ENCODE measurements at regions not wholly inside any gene's neighbourhood (a gene's known extent, or its start where the extent isn't known, plus 50 kb on each side); places are given as distances from the start of the nearest gene placed in this dataset.
A peak's percentile ranks its signal among the peaks of the same experiment; 100 is the strongest.

DNA sequence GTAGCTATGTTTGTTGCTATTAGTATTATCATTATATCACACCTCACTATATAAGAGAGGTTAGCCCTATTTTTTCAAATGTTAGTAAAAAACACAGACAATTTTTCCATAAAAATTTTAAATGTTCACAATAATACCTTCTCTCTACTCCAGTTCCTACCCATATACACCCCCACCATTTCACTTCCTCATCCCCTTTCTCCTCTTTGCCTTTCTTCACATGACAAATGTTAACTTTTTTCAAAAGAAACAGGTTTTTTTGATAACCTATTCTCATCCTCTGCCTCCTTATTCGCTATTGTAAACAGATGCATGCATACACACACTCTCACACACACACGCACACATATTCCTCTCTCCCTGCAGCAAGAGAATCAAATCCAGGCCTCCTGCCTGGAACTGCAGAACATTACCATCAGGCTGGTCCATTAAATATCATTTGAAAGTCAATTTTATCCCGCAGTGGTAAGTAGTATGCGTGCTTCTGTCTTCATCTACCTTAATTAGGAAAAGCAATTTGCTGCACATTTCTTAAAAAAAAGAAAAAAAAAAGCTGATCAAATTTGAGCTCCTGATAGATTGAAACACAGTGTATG, 55.5 kb downstream of the MID1IP1 start:
- CTCF ChIA-PET, result no interaction called here
- no peak overlapping the region for H3K4me3 Mint-ChIP-seq
- no peak for DNase-seq
- peaks cover 3% of the 10 kb centered on the region for H3K4me1 Mint-ChIP-seq
- H3K36me3 Mint-ChIP-seq, result no peaks in the 10 kb centered on the region
- no peaks in the 10 kb centered on the region for H3K27me3 Mint-ChIP-seq
- H3K9me3 Mint-ChIP-seq, result no peaks in the 10 kb centered on the region
- H3K27ac Mint-ChIP-seq, result no peak overlapping the region

DNA sequence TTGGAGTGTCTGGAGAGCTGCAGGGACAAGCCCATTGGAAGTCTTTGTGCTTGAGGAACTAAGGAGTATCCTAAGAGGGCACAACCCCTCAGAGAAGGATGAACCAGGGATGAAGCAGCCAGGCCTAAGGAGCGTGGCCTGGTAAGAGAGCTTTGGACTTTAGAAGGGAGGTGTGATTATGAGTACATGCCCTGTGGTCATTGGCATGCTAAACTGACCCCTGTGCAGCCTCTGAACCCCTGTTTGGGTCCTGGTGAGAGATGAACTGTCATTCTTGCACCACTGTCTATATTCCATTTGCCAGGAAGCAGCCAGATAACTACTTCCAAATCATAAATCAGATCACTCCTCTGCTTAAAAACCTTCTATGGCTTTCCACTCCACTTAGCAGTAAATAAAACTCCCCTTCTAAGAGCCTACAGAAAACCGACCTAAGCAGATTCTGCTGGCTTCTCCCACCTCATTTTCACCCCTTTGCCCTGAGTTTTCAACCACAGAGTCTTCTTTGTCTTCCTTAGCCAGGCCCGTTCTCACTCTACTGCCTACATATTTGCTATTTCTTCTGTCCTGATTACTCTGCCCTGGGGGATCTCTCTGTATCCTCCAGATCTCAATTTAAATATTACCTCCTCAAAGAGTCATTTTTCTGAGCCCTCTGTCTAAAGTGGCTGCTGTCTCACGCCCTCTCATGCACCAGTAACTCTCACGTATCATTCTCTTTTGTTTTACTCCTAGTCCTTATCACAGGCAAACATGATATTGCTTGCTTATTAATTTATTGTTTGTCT, 56.7 kb downstream of the MID1IP1 start:
- H3K4me1 Mint-ChIP-seq, result peaks cover 3% of the 10 kb centered on the region
- H3K9me3 Mint-ChIP-seq, result no peaks in the 10 kb centered on the region
- DNase-seq, result no peak
- H3K4me3 Mint-ChIP-seq, result no peak overlapping the region
- H3K36me3 Mint-ChIP-seq, result no peaks in the 10 kb centered on the region
- CTCF ChIA-PET, result no interaction called here
- H3K27me3 Mint-ChIP-seq, result no peaks in the 10 kb centered on the region
- no peak overlapping the region for H3K27ac Mint-ChIP-seq

DNA sequence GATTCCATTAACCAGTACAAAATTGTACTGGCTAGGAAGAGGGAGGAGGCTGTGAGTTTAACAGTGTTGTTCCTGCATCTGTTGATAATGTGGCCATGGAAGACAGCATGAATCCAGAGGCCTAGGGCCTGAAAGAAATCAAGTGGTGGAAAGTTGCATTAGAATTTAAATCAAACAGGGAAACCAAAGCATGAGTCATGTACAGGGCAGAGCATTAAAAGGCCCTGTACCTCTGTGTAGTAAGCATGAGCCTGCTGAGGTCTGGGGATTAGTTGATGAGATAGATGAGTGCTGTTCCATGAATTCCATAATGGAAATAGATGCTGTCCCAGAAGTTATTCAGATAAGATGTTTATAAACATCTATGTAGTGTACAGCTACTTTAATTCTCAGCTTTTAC, 58.3 kb downstream of the MID1IP1 start:
- CTCF ChIA-PET, result no interaction called here
- H3K27me3 Mint-ChIP-seq, result no peaks in the 10 kb centered on the region
- H3K36me3 Mint-ChIP-seq, result no peaks in the 10 kb centered on the region
- no peak overlapping the region for H3K4me3 Mint-ChIP-seq
- DNase-seq, result no peak
- H3K9me3 Mint-ChIP-seq, result no peaks in the 10 kb centered on the region
- peaks cover 3% of the 10 kb centered on the region for H3K4me1 Mint-ChIP-seq
- no peak overlapping the region for H3K27ac Mint-ChIP-seq

DNA sequence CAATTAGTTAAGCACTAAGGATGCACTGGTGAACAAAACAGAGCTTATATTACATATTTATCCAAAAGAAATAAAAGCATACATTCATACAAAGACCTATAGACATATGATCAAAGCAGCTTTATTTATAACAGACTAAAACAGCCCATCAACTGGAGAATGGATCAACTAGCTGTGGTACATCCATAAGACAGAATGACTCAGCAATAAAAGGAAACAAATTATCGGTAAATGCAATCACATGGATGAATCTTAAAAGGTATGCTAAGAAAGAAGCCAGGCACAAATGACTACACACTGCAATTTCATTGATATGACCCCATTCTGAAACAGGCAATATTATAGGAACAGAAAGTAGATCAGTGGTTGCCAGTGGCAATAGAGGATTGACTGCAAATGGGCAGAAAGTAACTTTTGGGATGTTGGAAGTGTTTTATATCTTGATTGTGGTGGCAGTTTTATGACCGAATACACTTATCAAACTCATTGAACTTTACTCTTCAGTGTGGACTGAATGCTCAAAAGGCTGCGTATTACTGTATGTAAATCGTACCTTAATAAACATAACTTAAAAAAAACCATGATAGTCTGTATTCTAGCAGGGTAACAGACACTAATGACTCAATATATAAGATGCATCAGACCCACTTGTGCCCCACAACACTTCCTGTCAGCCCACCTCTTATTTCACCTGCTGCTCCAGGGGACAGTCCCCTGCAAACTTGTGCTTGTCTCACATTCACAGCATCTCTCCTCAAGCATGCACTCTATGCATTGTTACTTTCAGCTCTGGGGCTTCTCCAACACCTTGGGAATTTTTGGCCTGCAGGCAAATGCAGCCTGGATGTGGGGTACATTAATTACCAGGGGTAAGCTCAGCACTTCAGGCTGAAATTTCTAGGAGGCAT, 59.1 kb downstream of the MID1IP1 start:
- H3K27ac Mint-ChIP-seq, result no peak overlapping the region
- no peaks in the 10 kb centered on the region for H3K36me3 Mint-ChIP-seq
- H3K4me1 Mint-ChIP-seq, result peaks cover 3% of the 10 kb centered on the region
- CTCF ChIA-PET, result no interaction called here
- DNase-seq, result no peak
- no peaks in the 10 kb centered on the region for H3K9me3 Mint-ChIP-seq
- H3K4me3 Mint-ChIP-seq, result no peak overlapping the region
- no peaks in the 10 kb centered on the region for H3K27me3 Mint-ChIP-seq

GRCh38 chrX:38861489-38861888, 60.2 kb downstream of the MID1IP1 start:
- Mint-ChIP-seq H3K4me3 (no peak overlapping the region), H3K36me3 (no peaks in the 10 kb centered on the region), H3K9me3 (no peaks in the 10 kb centered on the region), H3K4me1 (peaks cover 3% of the 10 kb centered on the region), H3K27ac (no peak overlapping the region), H3K27me3 (no peaks in the 10 kb centered on the region)
- CTCF ChIA-PET, result no interaction called here
- no peak for DNase-seq

GRCh38 chrX:38862100-38862499, 60.8 kb downstream of the MID1IP1 start:
- Mint-ChIP-seq H3K4me1 (peaks cover 3% of the 10 kb centered on the region), H3K27me3 (no peaks in the 10 kb centered on the region), H3K36me3 (no peaks in the 10 kb centered on the region), H3K9me3 (no peaks in the 10 kb centered on the region), H3K4me3 (no peak overlapping the region), H3K27ac (no peak overlapping the region)
- CTCF ChIA-PET, result no interaction called here
- DNase-seq, result no peak

GRCh38 chrX:38864165-38864564, 62.9 kb downstream of the MID1IP1 start:
- Mint-ChIP-seq H3K9me3 (no peaks in the 10 kb centered on the region), H3K4me3 (no peak overlapping the region), H3K27me3 (no peaks in the 10 kb centered on the region), H3K36me3 (no peaks in the 10 kb centered on the region), H3K27ac (no peak overlapping the region), H3K4me1 (peaks cover 3% of the 10 kb centered on the region)
- DNase-seq, result no peak
- CTCF ChIA-PET, result no interaction called here

DNA sequence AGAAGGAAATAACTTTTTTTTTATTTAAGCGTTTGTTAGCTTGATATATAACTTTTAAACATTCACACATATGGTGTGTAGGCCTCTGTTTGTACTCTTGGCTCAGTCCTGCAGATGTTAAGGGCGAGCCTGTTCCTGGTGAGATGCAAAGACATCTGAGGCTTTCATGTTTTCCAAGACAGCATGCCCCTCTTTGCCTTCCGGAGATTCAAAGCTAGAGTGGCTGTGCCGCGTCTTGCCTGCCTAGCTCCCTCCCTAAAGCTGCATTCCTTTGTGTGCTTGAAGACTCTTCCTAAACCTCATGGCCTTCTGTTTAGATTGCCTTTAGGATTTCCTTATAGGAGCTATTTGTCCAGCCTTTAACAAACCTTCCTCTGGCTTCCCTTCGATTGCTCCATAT, 67.1 kb downstream of the MID1IP1 start:
- H3K27me3 Mint-ChIP-seq, result no peaks in the 10 kb centered on the region
- no peaks in the 10 kb centered on the region for H3K36me3 Mint-ChIP-seq
- no peak overlapping the region for H3K4me3 Mint-ChIP-seq
- DNase-seq, result no peak
- H3K4me1 Mint-ChIP-seq, result no peaks in the 10 kb centered on the region
- CTCF ChIA-PET, result no interaction called here
- no peak overlapping the region for H3K27ac Mint-ChIP-seq
- H3K9me3 Mint-ChIP-seq, result no peaks in the 10 kb centered on the region

- Mint-ChIP-seq H3K4me1 (no peaks in the 10 kb centered on the region), H3K27me3 (no peaks in the 10 kb centered on the region), H3K27ac (no peak overlapping the region), H3K9me3 (no peaks in the 10 kb centered on the region), H3K4me3 (no peak overlapping the region), H3K36me3 (no peaks in the 10 kb centered on the region)
- no peak for DNase-seq
- CTCF ChIA-PET, result no interaction called here
These were observed 67.7 kb downstream of the MID1IP1 start for GRCh38 chrX:38868941-38869401.

DNA sequence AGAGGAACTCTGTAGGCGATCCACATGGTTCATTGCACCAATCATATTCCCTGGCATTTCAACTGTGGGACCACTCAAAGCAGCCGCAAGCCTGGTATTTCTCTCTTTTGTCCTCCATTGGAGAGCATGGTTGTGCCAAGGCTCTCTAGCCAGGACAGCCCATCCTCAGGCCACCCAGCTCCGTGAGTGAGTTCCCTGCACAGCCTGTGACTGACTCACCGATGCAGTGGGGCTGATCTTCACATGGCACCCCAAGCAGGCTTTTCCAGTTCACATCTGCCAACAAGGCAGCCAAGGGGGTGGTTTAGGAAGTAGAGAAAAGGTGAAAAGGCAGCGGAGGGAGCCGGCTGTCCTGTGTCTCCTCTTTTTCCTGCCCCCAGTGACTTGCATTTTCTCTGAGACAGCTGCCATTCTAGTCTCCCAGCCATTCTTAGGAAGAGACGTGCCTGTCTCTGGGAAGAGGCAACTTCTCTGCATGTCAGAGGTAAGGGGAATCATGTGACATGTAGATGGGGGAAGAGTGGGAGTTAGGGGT, 69.2 kb downstream of the MID1IP1 start:
- CTCF ChIA-PET, result no interaction called here
- Mint-ChIP-seq H3K4me3 (no peak overlapping the region), H3K27ac (no peak overlapping the region)

GRCh38 chrX:38871129-38872029, 70.1 kb downstream of the MID1IP1 start:
- Mint-ChIP-seq H3K4me3 (no peak overlapping the region), H3K4me1 (no peaks in the 10 kb centered on the region), H3K9me3 (no peaks in the 10 kb centered on the region), H3K27me3 (no peaks in the 10 kb centered on the region), H3K27ac (no peak overlapping the region), H3K36me3 (no peaks in the 10 kb centered on the region)
- no peak for DNase-seq
- CTCF ChIA-PET, result no interaction called here

More for the DNA sequence above, 69.2 kb downstream of the MID1IP1 start:
- Mint-ChIP-seq H3K36me3 (no peaks in the 10 kb centered on the region), H3K27me3 (no peaks in the 10 kb centered on the region), H3K9me3 (no peaks in the 10 kb centered on the region), H3K4me1 (no peaks in the 10 kb centered on the region)
- no peak for DNase-seq

DNA sequence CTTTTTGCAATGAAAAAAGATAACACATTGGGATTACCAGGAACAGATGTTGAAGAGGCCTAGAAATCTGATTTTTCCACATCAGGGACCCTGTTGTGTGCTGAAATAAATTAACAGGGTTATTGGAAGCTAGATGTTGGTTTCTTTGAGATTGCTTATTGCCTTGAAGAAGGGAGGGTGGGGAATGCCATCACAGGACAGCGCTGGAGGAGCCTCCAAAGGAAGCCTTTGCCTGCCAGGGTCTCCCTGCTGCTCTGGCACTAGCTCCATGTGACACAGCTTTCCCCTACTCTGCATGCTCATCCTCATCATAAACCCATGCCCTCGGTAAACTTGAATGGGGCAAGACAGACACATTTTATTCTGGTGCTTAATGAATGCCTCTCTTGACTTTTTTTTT, 76.1 kb downstream of the MID1IP1 start:
- DNase-seq, result no peak
- Mint-ChIP-seq H3K4me1 (peaks cover 22% of the 10 kb centered on the region), H3K27me3 (no peaks in the 10 kb centered on the region), H3K27ac (no peak overlapping the region), H3K36me3 (no peaks in the 10 kb centered on the region), H3K9me3 (no peaks in the 10 kb centered on the region), H3K4me3 (no peak overlapping the region)
- CTCF ChIA-PET, result interaction anchor here (0.8 kb wide), 1 partner anchor 13 kb away, joined by 3 read pairs; no protein-coding TSS in a partner anchor

DNA sequence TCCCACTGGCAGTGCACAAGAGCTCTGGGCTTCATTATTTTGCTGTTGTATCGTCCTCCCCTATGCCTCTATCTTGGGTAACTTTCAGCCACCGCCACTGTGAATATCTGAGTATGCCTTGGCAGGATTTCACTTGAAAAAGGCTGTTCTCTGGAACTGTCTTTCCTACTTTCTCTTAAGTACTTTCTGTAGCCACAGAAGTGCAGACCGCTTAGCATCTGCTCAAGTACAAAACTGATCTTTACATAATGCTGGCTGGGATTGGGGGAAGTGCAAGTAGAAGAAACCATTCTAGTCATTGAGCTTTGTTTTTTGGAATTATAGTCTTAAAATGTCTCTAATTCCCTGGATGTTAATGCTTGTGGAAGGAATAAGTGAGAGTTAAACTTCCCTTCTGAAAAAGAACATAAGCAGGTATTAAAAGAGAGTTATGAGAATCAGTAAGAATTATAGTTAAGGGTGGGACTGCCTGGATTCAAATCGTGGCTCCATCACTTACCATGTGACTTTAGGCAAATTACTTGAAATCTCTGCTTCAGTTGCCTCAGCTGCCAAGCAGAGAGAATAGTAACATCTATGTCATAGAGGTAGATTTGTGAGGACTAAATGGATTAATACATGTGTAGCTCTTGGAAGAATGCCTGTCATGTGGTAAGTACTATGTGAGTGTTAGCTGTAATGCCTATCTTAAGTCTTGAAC, 77.5 kb downstream of the MID1IP1 start:
- Mint-ChIP-seq H3K4me1 (peaks cover 22% of the 10 kb centered on the region), H3K36me3 (no peaks in the 10 kb centered on the region), H3K9me3 (no peaks in the 10 kb centered on the region), H3K27ac (peak overlapping the region; percentile 11), H3K27me3 (no peaks in the 10 kb centered on the region), H3K4me3 (no peak overlapping the region)
- CTCF ChIA-PET, result no interaction called here
- no peak for DNase-seq
